GM23338 (cell line): ENCODE measurements at regions not wholly inside any gene's neighbourhood (a gene's known extent, or its start where the extent isn't known, plus 50 kb on each side); places are given as distances from the start of the nearest gene placed in this dataset.

Experiments used
- ATAC-seq: fragments of 200-7000 bp; cut with Tn5 transposase; 3 replicates; pipeline ENCODE4 v1.9.1; 2020
- DNase-seq: peaks from one replicate; pipeline ENCODE4 v3.0.0-alpha.2; 2015; ENCODE audit warnings: low spot score
- H2AFZ ChIP-seq: fragments of 200-600 bp; sonication (generic); 2 replicates; pipeline ENCODE4 v1.8.0; 2016; ENCODE audit warnings: antibody characterized with exemption, mild to moderate bottlenecking, moderate library complexity
- H3F3A ChIP-seq: fragments of 200-600 bp; sonication (generic); replicated peaks from 2 replicates; pipeline ENCODE4 v1.8.0; 2017; ENCODE audit warnings: antibody characterized with exemption, mixed run types, low read depth
- H3K27ac ChIP-seq: fragments of 200-600 bp; sonication (generic); 2 replicates; pipeline ENCODE4 v1.6.1; 2016; ENCODE audit warnings: low read depth
- H3K27me3 ChIP-seq: fragments of 200-600 bp; sonication (generic); 2 replicates; pipeline ENCODE4 v1.8.0; 2016; ENCODE audit warnings: mild to moderate bottlenecking, mixed run types, moderate library complexity; ENCODE audit not compliant: insufficient read depth
- H3K36me3 ChIP-seq: fragments of 200-600 bp; sonication (generic); 2 replicates; pipeline ENCODE4 v1.8.0; 2016; ENCODE audit warnings: mild to moderate bottlenecking; ENCODE audit not compliant: insufficient read depth
- H3K4me1 ChIP-seq: fragments of 200-600 bp; sonication (generic); 2 replicates; pipeline ENCODE4 v1.8.0; 2016; ENCODE audit warnings: mild to moderate bottlenecking, moderate library complexity; ENCODE audit not compliant: insufficient read depth
- H3K4me2 ChIP-seq: fragments of 200-600 bp; sonication (generic); 2 replicates; pipeline ENCODE4 v1.7.1; 2017; ENCODE audit warnings: mixed run types
- H3K4me3 ChIP-seq: fragments of 200-600 bp; sonication (generic); 2 replicates; pipeline ENCODE4 v1.6.1; 2016; ENCODE audit warnings: mixed run types
- H3K79me2 ChIP-seq: fragments of 200-600 bp; sonication (generic); replicated peaks from 2 replicates; pipeline ENCODE4 v1.8.0; 2017; ENCODE audit warnings: mild to moderate bottlenecking; ENCODE audit not compliant: insufficient read depth
- H3K9me2 ChIP-seq: fragments of 200-600 bp; sonication (generic); 2 replicates; pipeline ENCODE4 v1.8.0; 2017; ENCODE audit not compliant: insufficient read depth
- H4K20me1 ChIP-seq: fragments of 200-600 bp; sonication (generic); replicated peaks from 2 replicates; pipeline ENCODE4 v1.8.0; 2017; ENCODE audit warnings: mild to moderate bottlenecking; ENCODE audit not compliant: insufficient read depth
- H3K27ac Mint-ChIP-seq: 2 replicates; pipeline ENCODE4 v1.8.0; 2020; ENCODE audit warnings: inconsistent platforms, mild to moderate bottlenecking, moderate library complexity, mixed read lengths
- H3K27me3 Mint-ChIP-seq: 3 replicates; pipeline ENCODE4 v1.8.0; 2022; ENCODE audit warnings: low read depth, mild to moderate bottlenecking, moderate library complexity, mixed read lengths, inconsistent platforms; ENCODE audit not compliant: insufficient read depth, poor library complexity
- H3K36me3 Mint-ChIP-seq: 3 replicates; pipeline ENCODE4 v1.8.0; 2021; ENCODE audit warnings: low read depth, mild to moderate bottlenecking, inconsistent platforms, moderate library complexity, mixed read lengths
- H3K4me1 Mint-ChIP-seq: 3 replicates; pipeline ENCODE4 v1.8.0; 2020; ENCODE audit warnings: mild to moderate bottlenecking, inconsistent platforms, mixed read lengths
- H3K4me3 Mint-ChIP-seq: 3 replicates; pipeline ENCODE4 v1.8.0; 2021; ENCODE audit warnings: moderate library complexity, mild to moderate bottlenecking, inconsistent platforms, mixed read lengths
- H3K9me3 Mint-ChIP-seq: 3 replicates; pipeline ENCODE4 v1.8.0; 2020; ENCODE audit warnings: moderate library complexity, mild to moderate bottlenecking, inconsistent platforms, mixed read lengths
- CREB1 ChIP-seq: fragments of 250-450 bp; sonication (Bioruptor Pico); IDR thresholded peaks from 2 replicates; pipeline ENCODE4 v1.5.0; 2020; ENCODE audit warnings: low read depth, mild to moderate bottlenecking, moderate library complexity
- EZH2 ChIP-seq: fragments of 200-600 bp; sonication (generic); IDR thresholded peaks from one replicate; pipeline ENCODE4 v1.8.0; 2017; ENCODE audit warnings: antibody characterized with exemption, mild to moderate bottlenecking, low read depth; ENCODE audit not compliant: unreplicated experiment
- JUNB ChIP-seq: IDR thresholded peaks from one replicate; pipeline ENCODE4 v1.6.1; 2016; ENCODE audit warnings: antibody characterized with exemption; ENCODE audit not compliant: unreplicated experiment
- POLR2AphosphoS5 ChIP-seq: IDR thresholded peaks from 2 replicates; pipeline ENCODE4 v1.6.1; 2016; ENCODE audit warnings: antibody characterized with exemption, low read depth
- TF ChIP-seq, protein P1 (sequence below), 2 experiments: fragments of 200-600 bp in 1 of 2; sonication (generic) in 1 of 2; conservative IDR thresholded peaks; 2 replicates each; pipeline versions ENCODE4 v1.5.1 to v1.6.1; 2016 to 2017; ENCODE audit warnings: antibody characterized with exemption in 2 of 2, low read depth in 2 of 2, mild to moderate bottlenecking in 2 of 2, moderate library complexity in 1 of 2

DNA sequence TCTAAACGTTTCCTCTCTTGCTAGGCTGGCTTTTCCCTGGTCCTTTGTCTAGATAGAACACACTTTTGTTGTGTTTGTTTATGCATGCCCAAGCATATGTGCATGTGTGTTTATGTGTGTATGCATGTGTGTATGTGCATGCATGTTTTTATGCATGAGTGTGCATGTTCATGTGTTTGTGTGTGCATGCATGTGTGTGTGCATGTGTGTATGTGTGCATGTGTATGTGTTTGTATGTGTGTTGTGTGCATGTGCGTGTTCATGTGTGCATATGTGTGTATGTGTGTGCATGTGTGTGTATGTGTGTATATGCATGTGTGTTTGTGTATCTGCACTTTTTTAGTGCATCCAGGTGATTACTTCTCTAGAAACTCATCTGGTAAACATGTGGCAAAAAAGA is 558.0 kb downstream of the GALR1 start:
- Mint-ChIP-seq H3K4me1 (no peaks in the 10 kb centered on the region; the same call in 2 of the 3 replicates), H3K36me3 (peaks cover 16% of the 10 kb centered on the region), H3K9me3 (peaks cover 95% of the 10 kb centered on the region), H3K4me3 (no peak overlapping the region), H3K27ac (no peak overlapping the region), H3K27me3 (no peaks in the 10 kb centered on the region)
- Histone ChIP-seq H3K4me3 (no peak overlapping the region), H3K27me3 (no peaks in the 10 kb centered on the region), H3K9me2 (no peaks in the 10 kb centered on the region), H3K79me2 (no peaks in the 10 kb centered on the region), H3F3A (no peaks in the 10 kb centered on the region), H4K20me1 (no peaks in the 10 kb centered on the region), H2AFZ (no peak overlapping the region), H3K4me2 (no peak overlapping the region), H3K36me3 (no peaks in the 10 kb centered on the region; the same call in 1 of the 2 replicates), H3K27ac (no peak overlapping the region), H3K4me1 (no peaks in the 10 kb centered on the region)
- TF ChIP-seq POLR2AphosphoS5 (no peak), EZH2 (no peak), CREB1 (CRISPR knock-in tag) (no peak), JUNB (no peak)
- TF ChIP-seq, protein P1, sequence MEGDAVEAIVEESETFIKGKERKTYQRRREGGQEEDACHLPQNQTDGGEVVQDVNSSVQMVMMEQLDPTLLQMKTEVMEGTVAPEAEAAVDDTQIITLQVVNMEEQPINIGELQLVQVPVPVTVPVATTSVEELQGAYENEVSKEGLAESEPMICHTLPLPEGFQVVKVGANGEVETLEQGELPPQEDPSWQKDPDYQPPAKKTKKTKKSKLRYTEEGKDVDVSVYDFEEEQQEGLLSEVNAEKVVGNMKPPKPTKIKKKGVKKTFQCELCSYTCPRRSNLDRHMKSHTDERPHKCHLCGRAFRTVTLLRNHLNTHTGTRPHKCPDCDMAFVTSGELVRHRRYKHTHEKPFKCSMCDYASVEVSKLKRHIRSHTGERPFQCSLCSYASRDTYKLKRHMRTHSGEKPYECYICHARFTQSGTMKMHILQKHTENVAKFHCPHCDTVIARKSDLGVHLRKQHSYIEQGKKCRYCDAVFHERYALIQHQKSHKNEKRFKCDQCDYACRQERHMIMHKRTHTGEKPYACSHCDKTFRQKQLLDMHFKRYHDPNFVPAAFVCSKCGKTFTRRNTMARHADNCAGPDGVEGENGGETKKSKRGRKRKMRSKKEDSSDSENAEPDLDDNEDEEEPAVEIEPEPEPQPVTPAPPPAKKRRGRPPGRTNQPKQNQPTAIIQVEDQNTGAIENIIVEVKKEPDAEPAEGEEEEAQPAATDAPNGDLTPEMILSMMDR (conservative IDR thresholded peaks at IDR 0.05; ENCODE audit: low read depth in 2 of 2), result no peak
- ATAC-seq (no peak), DNase-seq (no peak)

DNA sequence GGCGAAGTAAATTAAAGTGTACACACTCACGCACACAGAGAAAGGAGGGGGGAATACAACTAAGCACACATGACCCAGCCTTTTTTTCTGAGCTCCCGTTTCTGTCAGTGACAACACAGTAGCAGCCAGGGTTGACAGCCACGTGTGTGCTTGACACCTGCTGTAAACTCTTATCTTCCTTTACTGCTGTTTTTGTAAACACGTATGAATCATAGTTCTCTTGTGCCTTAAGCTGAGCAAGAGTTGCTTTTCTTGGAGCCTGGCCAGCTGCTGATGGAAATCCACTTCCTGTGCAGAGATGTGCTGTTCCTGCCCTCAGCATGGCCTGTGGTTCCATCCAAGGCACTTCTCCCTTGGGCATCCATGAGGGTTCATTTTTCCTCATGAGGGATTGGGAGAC is 561.9 kb downstream of the GALR1 start:
- Histone ChIP-seq H3K4me1 (no peaks in the 10 kb centered on the region), H3K79me2 (no peaks in the 10 kb centered on the region), H3K36me3 (no peaks in the 10 kb centered on the region), H3K27me3 (no peaks in the 10 kb centered on the region), H3K9me2 (no peaks in the 10 kb centered on the region), H3F3A (no peaks in the 10 kb centered on the region), H3K4me2 (no peak overlapping the region), H3K4me3 (no peak overlapping the region), H2AFZ (no peak overlapping the region), H4K20me1 (no peaks in the 10 kb centered on the region), H3K27ac (no peak overlapping the region)
- TF ChIP-seq, protein P1 (conservative IDR thresholded peaks at IDR 0.05; ENCODE audit: low read depth in 2 of 2), result no peak
- H3K36me3 Mint-ChIP-seq, result peaks cover 16% of the 10 kb centered on the region
- no peaks in the 10 kb centered on the region for H3K27me3 Mint-ChIP-seq
- H3K4me3 Mint-ChIP-seq, result no peak overlapping the region
- DNase-seq, result no peak
- H3K27ac Mint-ChIP-seq, result no peak overlapping the region
- H3K9me3 Mint-ChIP-seq, result peaks cover 82% of the 10 kb centered on the region
- no peak for ATAC-seq
- H3K4me1 Mint-ChIP-seq, result no peaks in the 10 kb centered on the region; the same call in 2 of the 3 replicates
